AG09319 (cell line): ENCODE measurements at regions not wholly inside any gene's neighbourhood (a gene's known extent, or its start where the extent isn't known, plus 50 kb on each side); places are given as distances from the start of the nearest gene placed in this dataset.

Experiments
- DNase-seq: peaks from one replicate; pipeline ENCODE4 v3.0.0-alpha.2; 2010; ENCODE audit warnings: low read depth; ENCODE audit errors: extremely low read depth
- TF ChIP-seq, protein P1 (sequence below): IDR thresholded peaks from 2 replicates; pipeline ENCODE4 v1.5.1; 2011; ENCODE audit warnings: low read depth, mild to moderate bottlenecking, inconsistent platforms, low read length, moderate library complexity

DNA sequence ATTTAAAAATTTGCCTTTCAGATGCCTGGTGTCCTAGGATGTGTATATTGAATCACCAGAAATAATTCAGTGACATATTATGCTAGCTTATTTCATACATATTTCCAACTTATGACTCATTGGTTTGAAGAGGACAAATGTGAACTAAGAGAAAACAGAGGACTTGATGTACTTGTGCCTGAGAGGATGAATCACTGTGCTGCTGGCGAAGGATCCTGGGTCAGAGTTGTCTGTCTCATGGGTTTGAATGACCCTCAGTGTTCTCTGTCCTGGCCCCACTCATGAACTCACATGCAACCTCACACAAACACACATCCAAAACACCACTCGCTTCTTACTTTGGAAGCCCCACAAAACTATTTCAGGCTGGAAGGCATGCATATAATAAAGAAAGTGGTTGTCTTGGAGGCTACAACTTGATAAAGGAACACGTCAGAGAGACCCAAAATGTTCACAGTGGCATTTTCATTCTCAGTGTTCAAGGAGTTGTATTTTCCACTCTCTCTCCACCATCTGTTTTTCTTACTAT, 129.0 kb upstream of the SPRY2 start:
- no peak for DNase-seq
- TF ChIP-seq, protein P1, sequence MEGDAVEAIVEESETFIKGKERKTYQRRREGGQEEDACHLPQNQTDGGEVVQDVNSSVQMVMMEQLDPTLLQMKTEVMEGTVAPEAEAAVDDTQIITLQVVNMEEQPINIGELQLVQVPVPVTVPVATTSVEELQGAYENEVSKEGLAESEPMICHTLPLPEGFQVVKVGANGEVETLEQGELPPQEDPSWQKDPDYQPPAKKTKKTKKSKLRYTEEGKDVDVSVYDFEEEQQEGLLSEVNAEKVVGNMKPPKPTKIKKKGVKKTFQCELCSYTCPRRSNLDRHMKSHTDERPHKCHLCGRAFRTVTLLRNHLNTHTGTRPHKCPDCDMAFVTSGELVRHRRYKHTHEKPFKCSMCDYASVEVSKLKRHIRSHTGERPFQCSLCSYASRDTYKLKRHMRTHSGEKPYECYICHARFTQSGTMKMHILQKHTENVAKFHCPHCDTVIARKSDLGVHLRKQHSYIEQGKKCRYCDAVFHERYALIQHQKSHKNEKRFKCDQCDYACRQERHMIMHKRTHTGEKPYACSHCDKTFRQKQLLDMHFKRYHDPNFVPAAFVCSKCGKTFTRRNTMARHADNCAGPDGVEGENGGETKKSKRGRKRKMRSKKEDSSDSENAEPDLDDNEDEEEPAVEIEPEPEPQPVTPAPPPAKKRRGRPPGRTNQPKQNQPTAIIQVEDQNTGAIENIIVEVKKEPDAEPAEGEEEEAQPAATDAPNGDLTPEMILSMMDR, result no peak

DNA sequence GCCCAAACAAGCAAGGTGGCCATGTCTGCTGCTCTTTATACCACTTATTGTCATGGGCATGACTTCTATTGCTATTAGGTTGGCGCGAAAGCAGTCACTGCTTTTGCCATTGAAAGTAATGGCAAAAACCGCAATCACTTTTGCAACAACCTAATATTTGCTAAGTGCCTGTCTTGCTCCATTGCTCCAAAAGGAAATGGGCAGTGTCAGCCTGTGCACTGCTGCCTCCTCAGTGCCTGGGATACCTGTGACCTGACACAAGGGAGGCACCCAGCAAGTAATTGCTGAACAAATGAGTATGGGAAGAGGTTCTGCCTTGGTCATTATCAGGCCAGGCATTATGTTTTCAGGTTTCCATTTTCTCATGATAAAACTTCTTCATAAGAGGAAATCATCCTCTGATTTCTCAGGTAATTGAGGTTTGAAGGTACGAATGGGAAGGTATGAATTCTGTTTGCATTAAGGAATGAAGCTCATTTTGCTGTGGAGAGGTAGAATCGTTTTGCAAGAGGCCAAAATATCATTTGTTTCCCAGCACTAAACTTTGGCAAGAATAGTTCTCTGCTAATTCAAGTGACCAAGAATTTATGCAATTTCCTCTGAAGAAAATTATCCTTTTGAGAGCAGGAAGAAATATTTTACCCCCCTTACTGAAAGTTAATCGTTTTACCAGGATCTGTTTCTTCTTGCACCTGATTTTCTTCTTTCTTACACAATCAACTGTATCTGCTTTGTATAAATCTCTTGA, 128.4 kb upstream of the SPRY2 start:
- TF ChIP-seq, protein P1, result no peak
- DNase-seq, result no peak

DNA sequence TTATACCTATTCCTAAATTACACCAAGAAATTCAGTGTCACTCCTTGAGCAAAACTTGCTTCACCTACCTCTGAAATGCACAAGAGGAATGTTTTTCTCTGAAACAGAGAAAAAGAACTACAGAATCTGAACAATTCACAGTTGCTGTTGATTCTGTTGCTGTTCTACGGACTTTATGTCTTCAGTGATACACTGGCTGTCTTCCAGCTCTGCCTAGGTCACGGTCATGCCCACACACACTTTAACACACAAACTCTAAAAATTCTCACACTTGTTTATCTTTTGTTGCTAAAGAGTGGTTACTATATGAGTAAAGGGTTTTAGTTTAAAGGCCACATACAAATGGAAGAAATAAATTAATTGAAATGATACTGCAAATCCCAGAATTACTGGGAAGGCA, 124.4 kb upstream of the SPRY2 start:
- no peak for DNase-seq
- TF ChIP-seq, protein P1, result no peak

DNA sequence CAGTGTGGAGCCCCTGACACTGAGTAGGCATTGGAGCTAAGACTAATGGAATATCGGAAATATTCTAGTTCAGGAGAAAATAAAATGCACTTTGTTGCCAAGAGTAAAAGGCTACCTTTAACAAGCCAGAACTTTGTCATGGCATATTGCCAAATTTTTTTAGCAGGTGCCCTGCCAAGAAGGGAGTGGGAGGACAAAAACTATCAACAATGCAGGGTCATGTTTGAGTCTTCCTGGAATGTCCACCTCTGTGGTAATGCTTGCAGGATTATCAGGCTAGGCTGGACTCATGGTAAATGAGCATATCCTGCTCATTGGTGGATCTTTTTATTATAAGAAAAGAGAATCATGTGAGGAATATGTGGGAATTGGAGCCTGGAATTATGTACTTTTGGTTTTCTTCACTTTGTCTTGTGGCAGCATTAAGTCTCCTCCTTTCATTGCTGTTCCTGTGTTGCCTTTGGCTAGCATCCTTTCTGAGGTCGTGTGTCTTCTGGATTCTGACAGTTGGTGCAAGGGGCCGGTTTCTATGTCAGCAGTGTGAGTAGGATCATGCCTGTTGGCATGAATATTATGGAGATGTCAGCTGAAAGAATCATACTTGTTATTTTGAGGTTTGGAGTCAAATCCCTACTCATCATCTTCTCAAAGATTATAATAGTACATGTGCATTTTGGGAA, 122.9 kb upstream of the SPRY2 start:
- TF ChIP-seq, protein P1, result no peak
- DNase-seq, result no peak

DNA sequence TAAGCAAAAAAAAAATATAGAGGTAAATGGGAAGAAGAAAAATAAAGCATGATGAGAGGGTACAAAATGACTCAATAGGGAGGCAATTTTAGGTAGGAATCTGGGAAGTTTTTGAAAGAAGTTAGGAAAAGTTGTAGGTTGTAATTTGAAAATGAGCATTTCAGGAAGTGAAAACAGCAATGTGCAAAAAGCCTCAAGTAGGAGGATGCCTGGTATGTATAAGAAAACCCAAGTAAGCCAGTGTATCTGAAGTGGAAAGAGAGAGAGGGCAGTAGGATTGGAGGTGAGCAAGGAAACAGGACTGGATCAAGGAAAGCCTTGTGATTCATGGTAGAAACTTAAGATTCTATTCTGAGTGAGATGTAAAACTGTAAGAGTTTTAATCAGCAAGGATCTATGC, 121.6 kb upstream of the SPRY2 start:
- no peak for DNase-seq
- TF ChIP-seq, protein P1, result no peak

DNA sequence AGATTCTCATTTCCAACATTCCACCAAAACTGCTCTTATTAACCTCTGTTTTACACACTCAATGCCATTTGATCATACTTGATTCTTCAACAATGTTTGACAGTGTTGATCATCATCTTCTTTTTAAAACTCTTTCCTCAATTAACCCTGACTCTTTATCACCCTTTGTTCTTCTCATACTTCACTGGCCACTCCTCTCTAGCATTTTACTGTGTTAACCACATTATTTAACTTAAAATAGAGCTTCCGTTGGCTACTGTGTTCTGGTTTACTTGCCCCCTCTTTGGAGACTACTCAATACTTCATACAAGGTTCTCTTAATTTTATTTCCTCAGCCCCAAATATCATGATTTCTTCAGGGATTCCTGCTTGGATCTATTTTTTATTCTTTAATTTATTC, 121.1 kb upstream of the SPRY2 start:
- no peak for DNase-seq
- TF ChIP-seq, protein P1, result no peak

DNA sequence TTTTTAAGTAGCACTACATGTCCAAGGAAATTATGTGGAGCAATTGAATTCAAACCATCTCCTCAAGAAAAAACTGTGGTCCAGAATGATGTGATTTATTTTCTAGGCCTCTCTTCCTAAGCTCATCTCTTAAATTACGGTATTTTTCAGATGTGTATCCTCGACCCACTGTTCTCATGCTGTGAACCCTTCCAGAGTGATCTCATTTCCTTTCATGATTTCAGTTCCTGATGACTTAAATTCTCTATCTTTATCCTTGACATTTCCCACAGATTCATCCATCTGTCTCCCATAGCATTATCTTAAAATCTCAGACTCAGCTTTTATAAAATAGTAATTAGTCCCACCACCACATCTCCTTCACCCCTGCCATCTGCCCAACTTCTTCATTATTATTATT, 117.6 kb upstream of the SPRY2 start:
- DNase-seq, result no peak
- TF ChIP-seq, protein P1, result no peak
